Muscle layer of duodenum (tissue), 2 donors: ENCODE measurements at regions not wholly inside any gene's neighbourhood (a gene's known extent, or its start where the extent isn't known, plus 50 kb on each side); places are given as distances from the start of the nearest gene placed in this dataset.
A peak's percentile ranks its signal among the peaks of the same experiment; 100 is the strongest.

Source experiments
- H3K27ac ChIP-seq: one replicate; pipeline ENCODE4 v1.7.0; 2013; ENCODE audit warnings: mild to moderate bottlenecking, low read length
- H3K27me3 ChIP-seq: one replicate; pipeline ENCODE4 v1.7.0; 2013; ENCODE audit warnings: low read depth, mild to moderate bottlenecking, control low read depth, low read length
- H3K36me3 ChIP-seq, 2 donors: one replicate each; pipeline ENCODE4 v1.7.0; 2013; ENCODE audit warnings: low read length in 2 of 2, control low read depth in 1 of 2, mild to moderate bottlenecking in 1 of 2; ENCODE audit not compliant: insufficient read depth in 2 of 2, control insufficient read depth in 1 of 2
- H3K4me1 ChIP-seq, 2 donors: one replicate each; pipeline ENCODE4 v1.7.0; 2013; ENCODE audit warnings: low read length in 2 of 2, mild to moderate bottlenecking in 2 of 2, control low read depth in 1 of 2, moderate library complexity in 1 of 2; ENCODE audit not compliant: insufficient read depth in 2 of 2, control insufficient read depth in 1 of 2
- H3K4me3 ChIP-seq, 2 donors: one replicate each; pipeline ENCODE4 v1.7.0; 2013; ENCODE audit warnings: low read length in 2 of 2, low read depth in 1 of 2, mild to moderate bottlenecking in 1 of 2
- H3K9me3 ChIP-seq, 2 donors: one replicate each; pipeline ENCODE4 v1.7.0; 2013; ENCODE audit warnings: low read length in 2 of 2, control low read depth in 1 of 2, mild to moderate bottlenecking in 1 of 2; ENCODE audit not compliant: control insufficient read depth in 1 of 2
- donor health status: healthy.

GRCh38 chr2:149989447-149990063 is 402.0 kb upstream of the MMADHC start:
- Histone ChIP-seq H3K27ac (no peak overlapping the region), H3K9me3 (no peaks in the 10 kb centered on the region), H3K4me3 (no peak overlapping the region), H3K27me3 (no peaks in the 10 kb centered on the region), H3K4me1 (no peaks in the 10 kb centered on the region), H3K36me3 (no peaks in the 10 kb centered on the region)

DNA sequence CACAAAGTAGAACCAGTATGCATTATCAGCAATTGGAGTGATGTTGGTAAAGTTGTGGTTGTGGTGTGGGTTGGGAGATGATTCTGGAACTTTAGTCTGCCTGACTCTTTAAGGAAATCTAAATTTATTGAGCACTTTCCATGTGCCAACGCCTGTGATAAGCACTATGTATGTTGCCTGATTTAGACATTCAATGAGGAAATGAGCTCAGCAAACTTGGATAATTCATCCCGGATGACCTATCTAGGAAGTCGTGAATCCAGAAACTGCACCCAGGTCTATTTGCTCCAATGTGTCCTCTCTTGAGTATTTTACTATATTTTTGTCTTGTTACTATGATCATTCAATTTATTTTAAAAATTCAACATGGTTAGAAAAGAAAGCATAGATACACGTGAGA is 400.8 kb upstream of the MMADHC start:
- Histone ChIP-seq H3K4me3 (no peak overlapping the region), H3K36me3 (no peaks in the 10 kb centered on the region), H3K9me3 (no peaks in the 10 kb centered on the region), H3K27me3 (no peaks in the 10 kb centered on the region), H3K4me1 (no peaks in the 10 kb centered on the region), H3K27ac (no peak overlapping the region)

DNA sequence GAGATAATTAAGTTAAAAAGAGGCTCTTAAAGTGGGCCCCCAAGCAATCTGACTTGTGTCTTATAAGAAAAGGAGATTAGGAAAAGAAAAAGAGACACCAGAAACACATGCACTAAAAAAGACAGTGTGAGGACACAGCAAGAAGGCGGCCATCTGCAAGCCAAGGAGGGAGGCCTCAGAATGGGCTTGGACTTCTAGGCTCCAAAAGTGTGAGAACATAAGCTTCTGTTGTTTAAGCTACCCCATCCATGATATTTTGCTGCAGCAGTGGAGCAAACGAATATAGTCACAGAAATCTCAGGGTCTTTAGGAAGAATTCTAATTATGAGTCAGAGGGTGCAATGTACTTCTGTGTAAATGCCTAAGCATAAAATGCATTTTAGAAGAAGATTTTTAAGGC is 399.3 kb upstream of the MMADHC start:
- Histone ChIP-seq H3K4me3 (no peak overlapping the region), H3K27me3 (no peaks in the 10 kb centered on the region), H3K9me3 (no peaks in the 10 kb centered on the region), H3K36me3 (no peaks in the 10 kb centered on the region), H3K27ac (no peak overlapping the region), H3K4me1 (no peaks in the 10 kb centered on the region)

- H3K27ac ChIP-seq = no peak overlapping the region
- H3K4me1 ChIP-seq = no peaks in the 10 kb centered on the region
- H3K9me3 ChIP-seq = no peaks in the 10 kb centered on the region
- no peaks in the 10 kb centered on the region for H3K36me3 ChIP-seq
- H3K4me3 ChIP-seq = no peak overlapping the region
- no peaks in the 10 kb centered on the region for H3K27me3 ChIP-seq
Observed at GRCh38 chr2:149984311-149984710, 396.7 kb upstream of the MMADHC start.

DNA sequence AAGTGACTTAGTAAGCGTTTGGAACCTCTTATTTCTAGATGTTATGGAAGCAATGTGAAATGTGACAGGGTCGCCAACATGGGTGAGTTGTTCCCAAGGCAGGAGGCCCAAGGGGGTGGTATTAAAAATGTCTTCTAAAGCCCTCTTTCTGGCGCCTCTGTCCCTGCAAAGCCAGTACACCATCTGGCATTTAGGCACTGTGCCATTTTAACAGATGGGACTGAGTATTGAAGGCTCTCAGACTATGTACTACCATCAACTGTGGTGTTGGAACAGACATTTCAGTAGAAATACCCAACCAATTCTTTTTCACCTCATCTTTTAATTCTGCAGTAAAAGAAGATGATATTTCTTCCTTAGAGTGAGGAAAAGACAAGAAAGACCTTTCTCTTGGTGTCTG is 384.5 kb upstream of the MMADHC start:
- Histone ChIP-seq H3K27me3 (no peaks in the 10 kb centered on the region), H3K27ac (no peak overlapping the region), H3K36me3 (no peaks in the 10 kb centered on the region), H3K4me1 (peaks cover 0 to 3% of the 10 kb centered on the region in 2 donors), H3K9me3 (no peaks in the 10 kb centered on the region), H3K4me3 (peak overlapping the region in 1 of 2 donors; percentile 19)

- Histone ChIP-seq H3K36me3 (no peaks in the 10 kb centered on the region), H3K9me3 (no peaks in the 10 kb centered on the region), H3K4me3 (no peak overlapping the region), H3K27ac (no peak overlapping the region), H3K4me1 (no peaks in the 10 kb centered on the region), H3K27me3 (no peaks in the 10 kb centered on the region)
Observed at GRCh38 chr2:149954981-149955600, 367.5 kb upstream of the MMADHC start.

GRCh38 chr2:149953627-149954026 is 366.1 kb upstream of the MMADHC start:
- Histone ChIP-seq H3K27me3 (no peaks in the 10 kb centered on the region), H3K27ac (no peak overlapping the region), H3K36me3 (no peaks in the 10 kb centered on the region), H3K4me1 (no peaks in the 10 kb centered on the region), H3K4me3 (no peak overlapping the region), H3K9me3 (no peaks in the 10 kb centered on the region)

DNA sequence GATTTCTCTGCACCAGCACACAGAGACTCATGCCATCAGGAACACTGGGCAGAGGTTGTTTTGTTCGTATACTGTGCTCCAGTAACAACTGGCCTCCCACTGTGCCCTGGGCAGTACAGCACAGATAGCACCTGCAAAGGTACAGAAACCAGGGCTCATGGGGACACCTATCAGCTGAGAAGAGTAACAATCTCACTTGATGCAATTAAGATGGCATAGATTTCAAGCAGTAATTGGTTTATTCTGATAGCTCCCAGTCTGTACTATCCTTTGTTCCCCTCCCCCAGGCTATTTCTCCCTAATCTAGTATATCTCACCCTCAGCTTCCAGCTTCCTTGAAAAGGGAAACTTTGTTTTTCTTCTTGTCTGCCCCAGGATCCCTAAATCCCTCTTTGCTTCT is 343.9 kb upstream of the MMADHC start:
- H3K27me3 ChIP-seq = no peaks in the 10 kb centered on the region
- no peaks in the 10 kb centered on the region for H3K9me3 ChIP-seq
- H3K27ac ChIP-seq = no peak overlapping the region
- no peaks in the 10 kb centered on the region for H3K36me3 ChIP-seq
- H3K4me3 ChIP-seq = no peak overlapping the region
- H3K4me1 ChIP-seq = no peaks in the 10 kb centered on the region

GRCh38 chr2:149928011-149928410 is 340.4 kb upstream of the MMADHC start:
- no peaks in the 10 kb centered on the region for H3K9me3 ChIP-seq
- no peaks in the 10 kb centered on the region for H3K4me1 ChIP-seq
- H3K4me3 ChIP-seq = no peak overlapping the region
- no peak overlapping the region for H3K27ac ChIP-seq
- H3K36me3 ChIP-seq = no peaks in the 10 kb centered on the region
- no peaks in the 10 kb centered on the region for H3K27me3 ChIP-seq

GRCh38 chr2:149926149-149926548 is 338.6 kb upstream of the MMADHC start:
- H3K4me3 ChIP-seq = no peak overlapping the region
- H3K4me1 ChIP-seq = peaks cover 0 to 5% of the 10 kb centered on the region in 2 donors
- H3K27ac ChIP-seq = no peak overlapping the region
- H3K36me3 ChIP-seq = no peaks in the 10 kb centered on the region
- H3K27me3 ChIP-seq = no peaks in the 10 kb centered on the region
- no peaks in the 10 kb centered on the region for H3K9me3 ChIP-seq

- Histone ChIP-seq H3K27ac (no peak overlapping the region), H3K4me1 (peaks cover 0 to 5% of the 10 kb centered on the region in 2 donors), H3K9me3 (peaks cover 0 to 5% of the 10 kb centered on the region in 2 donors), H3K36me3 (no peaks in the 10 kb centered on the region), H3K4me3 (no peak overlapping the region), H3K27me3 (no peaks in the 10 kb centered on the region)
Observed at GRCh38 chr2:149924549-149925213, 337.1 kb upstream of the MMADHC start.
